HCT116 (cell line): ENCODE measurements at regions not wholly inside any gene's neighbourhood (a gene's known extent, or its start where the extent isn't known, plus 50 kb on each side); places are given as distances from the start of the nearest gene placed in this dataset.

Experiments used
- ATAC-seq: fragments of 200-7000 bp; cut with Tn5 transposase; 2 replicates; pipeline ENCODE4 v1.9.1; 2020; ENCODE audit warnings: mild to moderate bottlenecking, moderate library complexity
- BruUV-seq: library from RNA; stranded (reverse); fragments of 400-500 nt; replicated peaks from 2 replicates; lab custom pipeline; 2021; lab: Mats Ljungman, UMichigan
- CTCF ChIA-PET: fragments of 300-600 bp; sonication (Branson Sonifier 250); formaldehyde crosslinking; loops from one replicate; lab custom pipeline; 2021; ENCODE audit warnings: antibody characterized with exemption; lab: Charles Lee
- POLR2A ChIA-PET: fragments of 300-600, 350-600 bp; sonication (Branson Sonifier 250); formaldehyde crosslinking; loops from one replicate; lab custom pipeline; 2021; ENCODE audit warnings: antibody characterized with exemption; lab: Charles Lee
- RAD21 ChIA-PET, 2 experiments: fragments of 300-600 bp; sonication (Branson Sonifier 250); formaldehyde crosslinking; loops; one replicate each; lab custom pipeline; 2023; ENCODE audit warnings: low total read pairs in 2 of 2; ENCODE audit not compliant: uncharacterized antibody in 2 of 2, unreplicated experiment in 2 of 2, low non-redundant PET in 1 of 2; lab: Charles Lee
- DNase-seq: peaks from one replicate; pipeline ENCODE4 v3.0.0-alpha.2; 2010; ENCODE audit warnings: low read depth, low spot score
- H2AFZ ChIP-seq: fragments of 200-600 bp; shearing (Covaris generic), sonication (generic); 2 replicates; pipeline ENCODE4 v1.6.1; 2017; ENCODE audit warnings: low read depth, mixed run types, mixed read lengths, antibody characterized with exemption, low read length; ENCODE audit not compliant: poor library complexity, severe bottlenecking
- H3K27ac ChIP-seq: 2 replicates; pipeline ENCODE4 v1.5.1; 2012; ENCODE audit warnings: low read depth, low read length
- H3K27me3 ChIP-seq: fragments of 200-600 bp; sonication (generic); 2 replicates; pipeline ENCODE4 v1.6.1; 2016; ENCODE audit warnings: mixed run types, low read length, mixed read lengths; ENCODE audit not compliant: insufficient read depth
- H3K36me3 ChIP-seq, 2 experiments: fragments of 200-500 bp in 1 of 2; fragments of 200-600 bp in 1 of 2; sonication (Bioruptor generic) in 1 of 2; sonication (generic) in 1 of 2; 2 replicates each; pipeline versions ENCODE4 v1.5.1 to v1.6.1; 2014 to 2016; ENCODE audit warnings: low read length in 2 of 2, inconsistent platforms in 1 of 2, mixed read lengths in 1 of 2, mixed run types in 1 of 2; ENCODE audit not compliant: insufficient read depth in 2 of 2, control insufficient read depth in 1 of 2
- H3K4me1 ChIP-seq, 2 experiments: fragments of 200-600 bp in 1 of 2; sonication (generic) in 1 of 2; 2 replicates each; pipeline versions ENCODE4 v1.5.1 to v1.6.1; 2012 to 2017; ENCODE audit warnings: low read length in 2 of 2, inconsistent platforms in 1 of 2, mild to moderate bottlenecking in 1 of 2, mixed read lengths in 1 of 2, mixed run types in 1 of 2, moderate library complexity in 1 of 2; ENCODE audit not compliant: insufficient read depth in 2 of 2, control insufficient read depth in 1 of 2
- H3K4me2 ChIP-seq: fragments of 200-600 bp; sonication (generic); 2 replicates; pipeline ENCODE4 v1.6.1; 2017; ENCODE audit warnings: mixed run types, low read length, mixed read lengths
- H3K4me3 ChIP-seq, 2 experiments: fragments of 200-600 bp in 1 of 2; sonication (generic) in 1 of 2; replicated peaks in 1 of 2; 2 replicates each; pipeline ENCODE4 v1.5.1; 2011 to 2016; ENCODE audit warnings: low read length in 2 of 2, control low read depth in 1 of 2, low read depth in 1 of 2, mild to moderate bottlenecking in 1 of 2, mixed read lengths in 1 of 2, mixed run types in 1 of 2
- H3K79me2 ChIP-seq: fragments of 200-600 bp; sonication (generic); 2 replicates; pipeline ENCODE4 v1.6.1; 2017; ENCODE audit warnings: mild to moderate bottlenecking, mixed run types, low read length, moderate library complexity, mixed read lengths; ENCODE audit not compliant: insufficient read depth
- H3K9ac ChIP-seq: fragments of 200-600 bp; sonication (generic); 2 replicates; pipeline ENCODE4 v1.6.1; 2016; ENCODE audit warnings: low read length, mixed read lengths
- H3K9me2 ChIP-seq: fragments of 200-600 bp; sonication (generic), shearing (Covaris generic); 2 replicates; pipeline ENCODE4 v1.6.1; 2017; ENCODE audit warnings: mixed run types, mild to moderate bottlenecking, moderate library complexity; ENCODE audit not compliant: insufficient read depth
- H3K9me3 ChIP-seq, 2 experiments: fragments of 200-500 bp in 1 of 2; fragments of 200-600 bp in 1 of 2; sonication (Bioruptor generic) in 1 of 2; sonication (generic) in 1 of 2; 2 replicates each; pipeline ENCODE4 v1.6.1; 2014 to 2017; ENCODE audit warnings: low read length in 2 of 2, mixed read lengths in 2 of 2, inconsistent platforms in 1 of 2, low read depth in 1 of 2, mild to moderate bottlenecking in 1 of 2, mixed run types in 1 of 2, moderate library complexity in 1 of 2; ENCODE audit not compliant: control insufficient read depth in 1 of 2, insufficient read depth in 1 of 2
- H4K20me1 ChIP-seq: fragments of 200-600 bp; sonication (generic), shearing (Covaris generic); 2 replicates; pipeline ENCODE4 v1.6.1; 2017; ENCODE audit warnings: mixed run types, mild to moderate bottlenecking, moderate library complexity; ENCODE audit not compliant: insufficient read depth
- ATF3 ChIP-seq: IDR thresholded peaks from 2 replicates; pipeline ENCODE4 v1.6.1; 2012
- CEBPB ChIP-seq: IDR thresholded peaks from 2 replicates; pipeline ENCODE4 v1.6.1; 2012; ENCODE audit warnings: low read depth
- ELF1 ChIP-seq: IDR thresholded peaks from 2 replicates; pipeline ENCODE4 v1.6.1; 2012; ENCODE audit warnings: low read depth, borderline replicate concordance
- EZH2 ChIP-seq: fragments of 200-600 bp; sonication (generic); IDR thresholded peaks from 2 replicates; pipeline ENCODE4 v1.6.1; 2017; ENCODE audit warnings: antibody characterized with exemption, mixed run types
- EZH2phosphoT487 ChIP-seq: fragments of 200-600 bp; IDR thresholded peaks from 2 replicates; pipeline ENCODE4 v1.6.1; 2018; ENCODE audit warnings: antibody characterized with exemption, borderline replicate concordance
- FOSL1 ChIP-seq: IDR thresholded peaks from 2 replicates; pipeline ENCODE4 v1.6.1; 2012; ENCODE audit warnings: low read depth
- JUND ChIP-seq: IDR thresholded peaks from 2 replicates; pipeline ENCODE4 v1.6.1; 2012
- MAX ChIP-seq: IDR thresholded peaks from 2 replicates; pipeline ENCODE4 v1.6.1; 2012
- POLR2A ChIP-seq: IDR thresholded peaks from 2 replicates; pipeline ENCODE4 v1.7.0; 2011; ENCODE audit warnings: borderline replicate concordance; ENCODE audit not compliant: insufficient read depth, insufficient read length; ENCODE audit errors: extremely low read depth
- POLR2AphosphoS5 ChIP-seq: IDR thresholded peaks from 2 replicates; pipeline ENCODE4 v1.6.1; 2011; ENCODE audit warnings: mild to moderate bottlenecking, low read depth, low read length, moderate library complexity
- RAD21 ChIP-seq: IDR thresholded peaks from 2 replicates; pipeline ENCODE4 v1.6.1; 2012; ENCODE audit warnings: low read depth, mild to moderate bottlenecking
- SRF ChIP-seq: IDR thresholded peaks from 2 replicates; pipeline ENCODE4 v1.6.1; 2012; ENCODE audit warnings: low read depth
- TCF7L2 ChIP-seq: IDR thresholded peaks from 2 replicates; pipeline ENCODE4 v1.7.0; 2011; ENCODE audit warnings: borderline replicate concordance, inconsistent platforms; ENCODE audit not compliant: insufficient read depth, insufficient read length; ENCODE audit errors: extremely low read depth
- ZNF274 ChIP-seq: fragments of 200-500 bp; sonication (Bioruptor generic); IDR thresholded peaks from 2 replicates; pipeline ENCODE4 v1.6.1; 2014; ENCODE audit warnings: mild to moderate bottlenecking, low read depth, low read length, inconsistent platforms
- intact Hi-C: fragments of 100-400 bp; cut with micrococcal nuclease; formaldehyde crosslinking; loops from 2 replicates; pipeline ENCODE4 v1.10.0; 2022
- TF ChIP-seq, protein P1 (sequence below), 3 experiments: fragments of 200-600 bp in 1 of 3; sonication (generic) in 1 of 3; IDR thresholded peaks in 2 of 3; conservative IDR thresholded peaks in 1 of 3; 2 replicates each; pipeline ENCODE4 v1.5.1; 2012 to 2017; ENCODE audit warnings: low read depth in 2 of 3, low read length in 2 of 3, antibody characterized with exemption in 1 of 3, borderline replicate concordance in 1 of 3, control low read depth in 1 of 3, mild to moderate bottlenecking in 1 of 3, mixed read lengths in 1 of 3, mixed run types in 1 of 3, moderate library complexity in 1 of 3; ENCODE audit not compliant: insufficient read depth in 1 of 3

GRCh38 chr16:86826941-86827340 is 248.6 kb downstream of the FOXL1 start:
- no peaks in the 10 kb centered on the region for H3K9me2 ChIP-seq
- H3K36me3 ChIP-seq, result no peaks in the 10 kb centered on the region
- DNase-seq (no peak), ATAC-seq (no peak)
- H2AFZ ChIP-seq, result no peak overlapping the region
- H3K4me3 ChIP-seq, result no peak overlapping the region
- peaks cover 11% of the 10 kb centered on the region in 2 experiments; a peak in 3 of 4 replicates for H3K4me1 ChIP-seq
- ChIA-PET POLR2A (no interaction called here), CTCF (no interaction called here)
- no peaks in the 10 kb centered on the region for H4K20me1 ChIP-seq
- H3K79me2 ChIP-seq, result no peaks in the 10 kb centered on the region
- no peak overlapping the region for H3K4me2 ChIP-seq
- intact Hi-C loops, result no loop called here
- no peak overlapping the region for H3K27ac ChIP-seq
- no peak for TF ChIP-seq RAD21
- TF ChIP-seq EZH2, result no peak; the same call in 1 of the 2 replicates
- no peak for TF ChIP-seq SRF
- TF ChIP-seq CEBPB, result no peak
- TF ChIP-seq JUND, result no peak
- TF ChIP-seq FOSL1, result no peak
- no peak for TF ChIP-seq ELF1
- TF ChIP-seq TCF7L2, result no peak
- no peak for TF ChIP-seq EZH2phosphoT487
- TF ChIP-seq, all 23 proteins: peak for 0
- no peak overlapping the region for H3K9ac ChIP-seq
- H3K9me3 ChIP-seq, result no peaks in the 10 kb centered on the region
- RAD21 ChIA-PET, result no interaction called here
- BruUV-seq, result no TSS peak
- H3K27me3 ChIP-seq, result peaks cover 76% of the 10 kb centered on the region

- no peak overlapping the region for H2AFZ ChIP-seq
- no peaks in the 10 kb centered on the region for H3K79me2 ChIP-seq
- intact Hi-C loops, result no loop called here
- H3K9me3 ChIP-seq, result no peaks in the 10 kb centered on the region
- DNase-seq, result no peak
- H3K27me3 ChIP-seq, result peaks cover 75% of the 10 kb centered on the region
- no peak overlapping the region for H3K4me2 ChIP-seq
- H4K20me1 ChIP-seq, result no peaks in the 10 kb centered on the region
- ATAC-seq, result no peak
- no peaks in the 10 kb centered on the region for H3K36me3 ChIP-seq
- no peak for TF ChIP-seq ATF3
- TF ChIP-seq, protein P1, sequence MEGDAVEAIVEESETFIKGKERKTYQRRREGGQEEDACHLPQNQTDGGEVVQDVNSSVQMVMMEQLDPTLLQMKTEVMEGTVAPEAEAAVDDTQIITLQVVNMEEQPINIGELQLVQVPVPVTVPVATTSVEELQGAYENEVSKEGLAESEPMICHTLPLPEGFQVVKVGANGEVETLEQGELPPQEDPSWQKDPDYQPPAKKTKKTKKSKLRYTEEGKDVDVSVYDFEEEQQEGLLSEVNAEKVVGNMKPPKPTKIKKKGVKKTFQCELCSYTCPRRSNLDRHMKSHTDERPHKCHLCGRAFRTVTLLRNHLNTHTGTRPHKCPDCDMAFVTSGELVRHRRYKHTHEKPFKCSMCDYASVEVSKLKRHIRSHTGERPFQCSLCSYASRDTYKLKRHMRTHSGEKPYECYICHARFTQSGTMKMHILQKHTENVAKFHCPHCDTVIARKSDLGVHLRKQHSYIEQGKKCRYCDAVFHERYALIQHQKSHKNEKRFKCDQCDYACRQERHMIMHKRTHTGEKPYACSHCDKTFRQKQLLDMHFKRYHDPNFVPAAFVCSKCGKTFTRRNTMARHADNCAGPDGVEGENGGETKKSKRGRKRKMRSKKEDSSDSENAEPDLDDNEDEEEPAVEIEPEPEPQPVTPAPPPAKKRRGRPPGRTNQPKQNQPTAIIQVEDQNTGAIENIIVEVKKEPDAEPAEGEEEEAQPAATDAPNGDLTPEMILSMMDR (IDR thresholded peaks at IDR 0.05 in 2 of 3, conservative IDR thresholded peaks at IDR 0.05 in 1 of 3; ENCODE audit: borderline replicate concordance in 1 of 3, insufficient read depth in 1 of 3, low read depth in 2 of 3, low read length in 2 of 3), result no peak
- TF ChIP-seq ZNF274, result no peak
- TF ChIP-seq MAX, result no peak
- no peak for TF ChIP-seq CEBPB
- TF ChIP-seq POLR2AphosphoS5, result no peak
- TF ChIP-seq POLR2A, result no peak
- TF ChIP-seq SRF, result no peak
- TF ChIP-seq RAD21, result no peak
- TF ChIP-seq JUND, result no peak
- no peak overlapping the region for H3K4me3 ChIP-seq
- CTCF ChIA-PET, result no interaction called here
- H3K27ac ChIP-seq, result no peak overlapping the region
- POLR2A ChIA-PET, result no interaction called here
- H3K4me1 ChIP-seq, result peaks cover 11% of the 10 kb centered on the region in 2 experiments; a peak in 3 of 4 replicates
- RAD21 ChIA-PET, result no interaction called here
- BruUV-seq, result no TSS peak
- no peak overlapping the region for H3K9ac ChIP-seq
- H3K9me2 ChIP-seq, result no peaks in the 10 kb centered on the region
These were observed 249.2 kb downstream of the FOXL1 start for GRCh38 chr16:86827521-86827920.
